ENCODE measurements at regions not wholly inside any gene's neighbourhood (a gene's known extent, or its start where the extent isn't known, plus 50 kb on each side); places are given as distances from the start of the nearest gene placed in this dataset.

- TF ChIP-seq, protein P1, sequence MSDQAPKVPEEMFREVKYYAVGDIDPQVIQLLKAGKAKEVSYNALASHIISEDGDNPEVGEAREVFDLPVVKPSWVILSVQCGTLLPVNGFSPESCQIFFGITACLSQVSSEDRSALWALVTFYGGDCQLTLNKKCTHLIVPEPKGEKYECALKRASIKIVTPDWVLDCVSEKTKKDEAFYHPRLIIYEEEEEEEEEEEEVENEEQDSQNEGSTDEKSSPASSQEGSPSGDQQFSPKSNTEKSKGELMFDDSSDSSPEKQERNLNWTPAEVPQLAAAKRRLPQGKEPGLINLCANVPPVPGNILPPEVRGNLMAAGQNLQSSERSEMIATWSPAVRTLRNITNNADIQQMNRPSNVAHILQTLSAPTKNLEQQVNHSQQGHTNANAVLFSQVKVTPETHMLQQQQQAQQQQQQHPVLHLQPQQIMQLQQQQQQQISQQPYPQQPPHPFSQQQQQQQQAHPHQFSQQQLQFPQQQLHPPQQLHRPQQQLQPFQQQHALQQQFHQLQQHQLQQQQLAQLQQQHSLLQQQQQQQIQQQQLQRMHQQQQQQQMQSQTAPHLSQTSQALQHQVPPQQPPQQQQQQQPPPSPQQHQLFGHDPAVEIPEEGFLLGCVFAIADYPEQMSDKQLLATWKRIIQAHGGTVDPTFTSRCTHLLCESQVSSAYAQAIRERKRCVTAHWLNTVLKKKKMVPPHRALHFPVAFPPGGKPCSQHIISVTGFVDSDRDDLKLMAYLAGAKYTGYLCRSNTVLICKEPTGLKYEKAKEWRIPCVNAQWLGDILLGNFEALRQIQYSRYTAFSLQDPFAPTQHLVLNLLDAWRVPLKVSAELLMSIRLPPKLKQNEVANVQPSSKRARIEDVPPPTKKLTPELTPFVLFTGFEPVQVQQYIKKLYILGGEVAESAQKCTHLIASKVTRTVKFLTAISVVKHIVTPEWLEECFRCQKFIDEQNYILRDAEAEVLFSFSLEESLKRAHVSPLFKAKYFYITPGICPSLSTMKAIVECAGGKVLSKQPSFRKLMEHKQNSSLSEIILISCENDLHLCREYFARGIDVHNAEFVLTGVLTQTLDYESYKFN (CRISPR knock-in tag; conservative IDR thresholded peaks at IDR 0.05), result peak; percentile 57
- TF ChIP-seq MLX (CRISPR knock-in tag; IDR thresholded peaks at IDR 0.05), result peak; percentile 87
- TF ChIP-seq ZNF678 (CRISPR knock-in tag; IDR thresholded peaks at IDR 0.05), result no peak
- TF ChIP-seq PHF5A (CRISPR knock-in tag; IDR thresholded peaks at IDR 0.05; ENCODE audit: low read depth, unreplicated experiment), result no peak
- TF ChIP-seq NCOA1 (CRISPR knock-in tag; IDR thresholded peaks at IDR 0.05), result no peak
- peak; percentile 90 for TF ChIP-seq TEAD3 (CRISPR knock-in tag; optimal IDR thresholded peaks at IDR 0.05; ENCODE audit: borderline replicate concordance)
- TF ChIP-seq ZNF501 (CRISPR knock-in tag; IDR thresholded peaks at IDR 0.05), result no peak
- peak; percentile 76 for TF ChIP-seq HMG20A (CRISPR knock-in tag; IDR thresholded peaks at IDR 0.05; ENCODE audit: borderline replicate concordance)
- TF ChIP-seq MYC (CRISPR knock-in tag; IDR thresholded peaks at IDR 0.05; ENCODE audit: borderline replicate concordance), result 0 out of 2 replicates have a peak, but pooled peaks have one; percentile 45
- TF ChIP-seq MAX (IDR thresholded peaks at IDR 0.05), result peak; percentile 82
- TF ChIP-seq BHLHE40 (IDR thresholded peaks at IDR 0.05; ENCODE audit: low read length), result peak; percentile 11; the same call in 1 of the 2 replicates
- TF ChIP-seq TBX3 (IDR thresholded peaks at IDR 0.05; ENCODE audit: borderline replicate concordance), result no peak
- TF ChIP-seq, protein P2, sequence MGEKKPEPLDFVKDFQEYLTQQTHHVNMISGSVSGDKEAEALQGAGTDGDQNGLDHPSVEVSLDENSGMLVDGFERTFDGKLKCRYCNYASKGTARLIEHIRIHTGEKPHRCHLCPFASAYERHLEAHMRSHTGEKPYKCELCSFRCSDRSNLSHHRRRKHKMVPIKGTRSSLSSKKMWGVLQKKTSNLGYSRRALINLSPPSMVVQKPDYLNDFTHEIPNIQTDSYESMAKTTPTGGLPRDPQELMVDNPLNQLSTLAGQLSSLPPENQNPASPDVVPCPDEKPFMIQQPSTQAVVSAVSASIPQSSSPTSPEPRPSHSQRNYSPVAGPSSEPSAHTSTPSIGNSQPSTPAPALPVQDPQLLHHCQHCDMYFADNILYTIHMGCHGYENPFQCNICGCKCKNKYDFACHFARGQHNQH (CRISPR knock-in tag; IDR thresholded peaks at IDR 0.05), result peak; percentile 78; the same call in 1 of the 2 replicates
- peak; percentile 69; the same call in 1 of the 2 replicates for TF ChIP-seq ZNF614 (CRISPR knock-in tag; IDR thresholded peaks at IDR 0.05; ENCODE audit: borderline replicate concordance)
- TF ChIP-seq MXD4 (CRISPR knock-in tag; IDR thresholded peaks at IDR 0.05), result 0 out of 2 replicates have a peak, but pooled peaks have one; percentile 30
- TF ChIP-seq AKAP8 (CRISPR knock-in tag; IDR thresholded peaks at IDR 0.05), result no peak
- TF ChIP-seq HDAC1 (CRISPR knock-in tag; IDR thresholded peaks at IDR 0.05), result peak; percentile 78
- TF ChIP-seq, protein P3, sequence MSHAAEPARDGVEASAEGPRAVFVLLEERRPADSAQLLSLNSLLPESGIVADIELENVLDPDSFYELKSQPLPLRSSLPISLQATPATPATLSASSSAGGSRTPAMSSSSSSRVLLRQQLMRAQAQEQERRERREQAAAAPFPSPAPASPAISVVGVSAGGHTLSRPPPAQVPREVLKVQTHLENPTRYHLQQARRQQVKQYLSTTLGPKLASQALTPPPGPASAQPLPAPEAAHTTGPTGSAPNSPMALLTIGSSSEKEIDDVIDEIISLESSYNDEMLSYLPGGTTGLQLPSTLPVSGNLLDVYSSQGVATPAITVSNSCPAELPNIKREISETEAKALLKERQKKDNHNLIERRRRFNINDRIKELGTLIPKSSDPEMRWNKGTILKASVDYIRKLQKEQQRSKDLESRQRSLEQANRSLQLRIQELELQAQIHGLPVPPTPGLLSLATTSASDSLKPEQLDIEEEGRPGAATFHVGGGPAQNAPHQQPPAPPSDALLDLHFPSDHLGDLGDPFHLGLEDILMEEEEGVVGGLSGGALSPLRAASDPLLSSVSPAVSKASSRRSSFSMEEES (CRISPR knock-in tag; IDR thresholded peaks at IDR 0.05), result peak; percentile 93
- no peak for TF ChIP-seq FLYWCH1 (CRISPR knock-in tag; IDR thresholded peaks at IDR 0.05)
- peak; percentile 23 for TF ChIP-seq XRCC5 (optimal IDR thresholded peaks at IDR 0.05; ENCODE audit: low read length)
- no peak for TF ChIP-seq HOXA9 (CRISPR knock-in tag; IDR thresholded peaks at IDR 0.05; ENCODE audit: borderline replicate concordance)
- peak in 1 of 2 experiments; percentile 73; a peak in 2 of 4 replicates for TF ChIP-seq EP300 (IDR thresholded peaks at IDR 0.05; ENCODE audit: low read depth in 2 of 2, low read length in 2 of 2)
- TF ChIP-seq EP300 (CRISPR knock-in tag; IDR thresholded peaks at IDR 0.05; ENCODE audit: borderline replicate concordance), result peak; percentile 71; the same call in 1 of the 2 replicates
Observed at GRCh38 chr5:82396871-82397514, 118.8 kb upstream of the RPS23 start (continued).

All from HepG2 (cell line).